PC-9 (cell line): ENCODE measurements at regions not wholly inside any gene's neighbourhood (a gene's known extent, or its start where the extent isn't known, plus 50 kb on each side); places are given as distances from the start of the nearest gene placed in this dataset.

Source experiments
- BruUV-seq: library from RNA; stranded (reverse); fragments of 400-500 nt; replicated peaks from 2 replicates; lab custom pipeline; 2021; lab: Mats Ljungman, UMichigan
- CTCF ChIA-PET: fragments of 300-600 bp; sonication (Branson Sonifier 250); formaldehyde crosslinking; loops from one replicate; lab custom pipeline; 2022; ENCODE audit warnings: antibody characterized with exemption; lab: Charles Lee
- POLR2A ChIA-PET: fragments of 300-600 bp; sonication (Branson Sonifier 250); formaldehyde crosslinking; loops from one replicate; lab custom pipeline; 2022; ENCODE audit warnings: antibody characterized with exemption; ENCODE audit not compliant: unreplicated experiment; lab: Charles Lee
- DNase-seq, 2 experiments: peaks; one replicate each; pipeline versions ENCODE4 v3.0.0 to v3.0.0-alpha.2; 2015 to 2022; ENCODE audit warnings: mixed read lengths in 1 of 2
- H2AFZ ChIP-seq: fragments of 200-600 bp; sonication (generic); 2 replicates; pipeline ENCODE4 v1.8.1; 2017; ENCODE audit warnings: antibody characterized with exemption
- H3F3A ChIP-seq: fragments of 200-600 bp; sonication (generic); 2 replicates; pipeline ENCODE4 v1.8.1; 2017; ENCODE audit warnings: antibody characterized with exemption, mild to moderate bottlenecking, low read depth; ENCODE audit not compliant: insufficient read depth
- H3K27ac ChIP-seq: fragments of 200-600 bp; sonication (generic); 2 replicates; pipeline ENCODE4 v1.6.1; 2016; ENCODE audit warnings: mixed run types
- H3K27me3 ChIP-seq: fragments of 200-600 bp; sonication (generic); 2 replicates; pipeline ENCODE4 v1.6.1; 2016; ENCODE audit warnings: low read depth, mixed run types; ENCODE audit not compliant: insufficient read depth
- H3K36me3 ChIP-seq: fragments of 200-600 bp; sonication (generic); 2 replicates; pipeline ENCODE4 v1.6.1; 2016; ENCODE audit warnings: low read depth, mixed run types
- H3K4me1 ChIP-seq: fragments of 200-600 bp; sonication (generic); replicated peaks from 2 replicates; pipeline ENCODE4 v1.6.1; 2016; ENCODE audit warnings: mixed run types; ENCODE audit not compliant: insufficient read depth
- H3K4me2 ChIP-seq: fragments of 200-600 bp; sonication (generic); 2 replicates; pipeline ENCODE4 v1.6.1; 2017; ENCODE audit warnings: mixed run types
- H3K4me3 ChIP-seq: fragments of 200-600 bp; sonication (generic); 2 replicates; pipeline ENCODE4 v1.6.1; 2016; ENCODE audit warnings: mixed run types
- H3K79me2 ChIP-seq: fragments of 200-600 bp; sonication (generic); 2 replicates; pipeline ENCODE4 v1.6.1; 2017; ENCODE audit warnings: low read depth, mixed run types
- H3K9me2 ChIP-seq: fragments of 200-600 bp; sonication (generic); 2 replicates; pipeline ENCODE4 v1.8.1; 2017; ENCODE audit warnings: mild to moderate bottlenecking; ENCODE audit not compliant: insufficient read depth
- H3K9me3 ChIP-seq: fragments of 200-600 bp; sonication (generic); 2 replicates; pipeline ENCODE4 v1.8.1; 2016; ENCODE audit warnings: low read depth; ENCODE audit not compliant: insufficient read depth
- H4K20me1 ChIP-seq: fragments of 200-600 bp; sonication (generic); 2 replicates; pipeline ENCODE4 v1.8.1; 2017; ENCODE audit not compliant: insufficient read depth
- EZH2 ChIP-seq: fragments of 200-600 bp; sonication (generic); IDR thresholded peaks from 2 replicates; pipeline ENCODE4 v1.8.0; 2017; ENCODE audit warnings: antibody characterized with exemption, low read depth
- intact Hi-C: fragments of 100-400 bp; cut with micrococcal nuclease; formaldehyde crosslinking; loops from one replicate; pipeline ENCODE4 v1.10.0; 2022; ENCODE audit not compliant: unreplicated experiment
- TF ChIP-seq, protein P1 (sequence below): fragments of 200-600 bp; sonication (generic); conservative IDR thresholded peaks from 2 replicates; pipeline ENCODE4 v1.6.1; 2017; ENCODE audit warnings: mixed run types, antibody characterized with exemption, mild to moderate bottlenecking, moderate library complexity

DNA sequence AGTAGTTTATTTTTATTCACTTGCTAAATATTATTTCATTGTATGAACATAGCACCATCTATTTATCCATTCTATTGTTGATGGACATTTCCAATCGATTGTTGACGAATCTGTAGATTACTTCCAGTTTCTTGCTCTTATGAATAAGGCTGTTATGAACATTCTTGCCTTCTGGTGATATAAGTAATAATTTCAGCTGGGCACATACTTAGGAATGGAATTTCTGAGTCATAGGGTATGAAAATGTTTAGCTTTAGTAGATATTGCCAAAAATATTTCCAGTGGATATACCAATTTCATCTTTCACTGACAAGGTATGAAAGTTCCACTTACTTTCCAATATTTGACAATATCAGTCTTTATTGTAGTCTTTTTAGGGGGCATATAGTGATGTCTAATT, 468.5 kb downstream of the ETNK1 start:
- no peaks in the 10 kb centered on the region for H3K4me1 ChIP-seq
- H3K79me2 ChIP-seq = no peaks in the 10 kb centered on the region
- ChIA-PET POLR2A (no interaction called here), CTCF (no interaction called here)
- intact Hi-C loops = no loop called here
- H3F3A ChIP-seq = no peaks in the 10 kb centered on the region
- H3K4me3 ChIP-seq = no peak overlapping the region
- H3K36me3 ChIP-seq = no peaks in the 10 kb centered on the region
- no peak for DNase-seq
- no peaks in the 10 kb centered on the region for H3K9me3 ChIP-seq
- no peak overlapping the region for H3K27ac ChIP-seq
- no peaks in the 10 kb centered on the region for H3K9me2 ChIP-seq
- no peak overlapping the region for H2AFZ ChIP-seq
- TF ChIP-seq, protein P1, sequence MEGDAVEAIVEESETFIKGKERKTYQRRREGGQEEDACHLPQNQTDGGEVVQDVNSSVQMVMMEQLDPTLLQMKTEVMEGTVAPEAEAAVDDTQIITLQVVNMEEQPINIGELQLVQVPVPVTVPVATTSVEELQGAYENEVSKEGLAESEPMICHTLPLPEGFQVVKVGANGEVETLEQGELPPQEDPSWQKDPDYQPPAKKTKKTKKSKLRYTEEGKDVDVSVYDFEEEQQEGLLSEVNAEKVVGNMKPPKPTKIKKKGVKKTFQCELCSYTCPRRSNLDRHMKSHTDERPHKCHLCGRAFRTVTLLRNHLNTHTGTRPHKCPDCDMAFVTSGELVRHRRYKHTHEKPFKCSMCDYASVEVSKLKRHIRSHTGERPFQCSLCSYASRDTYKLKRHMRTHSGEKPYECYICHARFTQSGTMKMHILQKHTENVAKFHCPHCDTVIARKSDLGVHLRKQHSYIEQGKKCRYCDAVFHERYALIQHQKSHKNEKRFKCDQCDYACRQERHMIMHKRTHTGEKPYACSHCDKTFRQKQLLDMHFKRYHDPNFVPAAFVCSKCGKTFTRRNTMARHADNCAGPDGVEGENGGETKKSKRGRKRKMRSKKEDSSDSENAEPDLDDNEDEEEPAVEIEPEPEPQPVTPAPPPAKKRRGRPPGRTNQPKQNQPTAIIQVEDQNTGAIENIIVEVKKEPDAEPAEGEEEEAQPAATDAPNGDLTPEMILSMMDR = no peak
- no peak for TF ChIP-seq EZH2
- H4K20me1 ChIP-seq = no peaks in the 10 kb centered on the region
- BruUV-seq = no TSS peak
- H3K27me3 ChIP-seq = no peaks in the 10 kb centered on the region
- H3K4me2 ChIP-seq = no peak overlapping the region

DNA sequence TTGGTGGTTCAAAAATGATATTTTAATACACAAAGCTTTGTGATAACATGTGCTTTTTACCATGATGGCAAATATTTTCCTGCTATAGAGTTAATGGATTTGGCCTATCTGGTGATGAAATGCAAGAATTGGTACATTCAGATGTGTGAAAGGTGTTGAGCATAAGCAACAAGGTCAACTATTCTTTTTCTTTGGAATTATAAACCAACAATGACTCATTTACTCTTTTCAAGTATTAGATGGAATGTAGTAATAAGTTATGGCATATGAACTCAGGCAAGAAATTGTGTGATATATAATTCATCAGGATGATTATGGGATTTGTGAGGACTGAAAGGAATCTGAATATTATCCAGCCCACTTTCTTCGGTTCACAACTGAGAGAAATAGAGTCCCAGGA, 471.4 kb downstream of the ETNK1 start:
- DNase-seq = no peak
- no TSS peak for BruUV-seq
- no peaks in the 10 kb centered on the region for H3K79me2 ChIP-seq
- H3K27me3 ChIP-seq = no peaks in the 10 kb centered on the region
- H3K4me2 ChIP-seq = no peak overlapping the region
- no peaks in the 10 kb centered on the region for H3K4me1 ChIP-seq
- ChIA-PET POLR2A (no interaction called here), CTCF (no interaction called here)
- TF ChIP-seq, protein P1 = no peak
- no peak for TF ChIP-seq EZH2
- intact Hi-C loops = no loop called here
- H3K9me2 ChIP-seq = no peaks in the 10 kb centered on the region
- H3K36me3 ChIP-seq = no peaks in the 10 kb centered on the region
- no peak overlapping the region for H3K4me3 ChIP-seq
- H3K27ac ChIP-seq = no peak overlapping the region
- no peak overlapping the region for H2AFZ ChIP-seq
- no peaks in the 10 kb centered on the region for H3F3A ChIP-seq
- no peaks in the 10 kb centered on the region for H4K20me1 ChIP-seq
- no peaks in the 10 kb centered on the region for H3K9me3 ChIP-seq

DNA sequence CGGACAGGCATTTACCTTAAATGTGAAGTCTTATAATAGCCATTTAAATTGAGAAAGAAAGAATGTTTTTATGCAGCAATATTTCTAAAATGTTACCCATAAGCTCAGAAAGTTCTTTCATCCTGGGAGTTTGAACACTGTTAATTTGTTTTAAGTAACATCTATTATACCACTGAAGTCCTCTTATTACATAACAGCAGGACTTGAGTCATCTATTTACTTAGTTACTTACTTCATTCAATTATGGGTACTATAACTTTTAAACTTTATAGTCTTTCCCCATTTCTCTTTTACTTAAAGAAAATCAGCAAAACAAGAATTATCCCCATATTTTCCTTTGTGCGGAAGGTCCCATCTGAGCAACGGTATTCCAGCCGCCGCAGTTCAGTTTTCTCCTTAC, 473.1 kb downstream of the ETNK1 start:
- TF ChIP-seq EZH2 = no peak
- TF ChIP-seq, protein P1 = no peak
- Histone ChIP-seq H4K20me1 (no peaks in the 10 kb centered on the region), H3K27me3 (no peaks in the 10 kb centered on the region), H3K9me2 (no peaks in the 10 kb centered on the region), H3K36me3 (no peaks in the 10 kb centered on the region), H3K79me2 (no peaks in the 10 kb centered on the region), H3K4me2 (no peak overlapping the region), H2AFZ (no peak overlapping the region), H3F3A (no peaks in the 10 kb centered on the region), H3K4me1 (no peaks in the 10 kb centered on the region), H3K4me3 (no peak overlapping the region), H3K9me3 (no peaks in the 10 kb centered on the region), H3K27ac (no peak overlapping the region)
- no peak for DNase-seq
- intact Hi-C loops = no loop called here
- no TSS peak for BruUV-seq
- POLR2A ChIA-PET = interaction anchor here (0.6 kb wide), 1 partner anchor 171 kb away, joined by 7 read pairs; no protein-coding TSS in a partner anchor
- CTCF ChIA-PET = no interaction called here
